OCI-LY1 (cell line): ENCODE measurements at regions not wholly inside any gene's neighbourhood (a gene's known extent, or its start where the extent isn't known, plus 50 kb on each side); places are given as distances from the start of the nearest gene placed in this dataset.

Experiments
- H2AFZ ChIP-seq: fragments of 200-600 bp; sonication (generic), shearing (Covaris generic); 2 replicates; pipeline ENCODE4 v1.6.0; 2014; ENCODE audit warnings: antibody characterized with exemption, mild to moderate bottlenecking, low read length
- H3F3A ChIP-seq: fragments of 200-600 bp; sonication (generic), shearing (Covaris generic); 2 replicates; pipeline ENCODE4 v1.6.0; 2014; ENCODE audit warnings: mild to moderate bottlenecking, antibody characterized with exemption, low read length, moderate library complexity; ENCODE audit not compliant: insufficient read depth
- H3K27ac ChIP-seq: fragments of 200-600 bp; sonication (generic); 2 replicates; pipeline ENCODE4 v1.5.1; 2014; ENCODE audit warnings: low read length, mixed run types, mild to moderate bottlenecking, low read depth; ENCODE audit not compliant: poor library complexity, severe bottlenecking
- H3K27me3 ChIP-seq: fragments of 200-600 bp; sonication (generic); 2 replicates; pipeline ENCODE4 v1.6.0; 2014; ENCODE audit warnings: antibody characterized with exemption, mild to moderate bottlenecking, low read length, moderate library complexity; ENCODE audit not compliant: insufficient read depth
- H3K36me3 ChIP-seq: fragments of 200-600 bp; sonication (generic); 2 replicates; pipeline ENCODE4 v1.6.1; 2014; ENCODE audit warnings: mild to moderate bottlenecking, antibody characterized with exemption, low read length, moderate library complexity, mixed read lengths; ENCODE audit not compliant: insufficient read depth
- H3K4me1 ChIP-seq: fragments of 200-600 bp; sonication (generic); 2 replicates; pipeline ENCODE4 v1.5.1; 2014; ENCODE audit warnings: mild to moderate bottlenecking, low read length, moderate library complexity; ENCODE audit not compliant: insufficient read depth, severe bottlenecking
- H3K4me2 ChIP-seq: fragments of 200-600 bp; sonication (generic), shearing (Covaris generic); 2 replicates; pipeline ENCODE4 v1.6.1; 2014; ENCODE audit warnings: low read length
- H3K4me3 ChIP-seq: fragments of 200-600 bp; sonication (generic); 2 replicates; pipeline ENCODE4 v1.5.1; 2014; ENCODE audit warnings: low read length, low read depth, mild to moderate bottlenecking, mixed read lengths; ENCODE audit not compliant: poor library complexity, severe bottlenecking
- H3K79me2 ChIP-seq: fragments of 200-600 bp; shearing (Covaris generic); 2 replicates; pipeline ENCODE4 v1.6.1; 2016; ENCODE audit warnings: mixed run types, low read length, mixed read lengths; ENCODE audit not compliant: insufficient read depth
- H3K9ac ChIP-seq: fragments of 200-600 bp; sonication (generic), shearing (Covaris generic); 2 replicates; pipeline ENCODE4 v1.6.1; 2014; ENCODE audit warnings: mild to moderate bottlenecking, low read length, mixed read lengths
- H3K9me2 ChIP-seq: fragments of 200-600 bp; sonication (generic), shearing (Covaris generic); 2 replicates; pipeline ENCODE4 v1.6.1; 2014; ENCODE audit warnings: low read depth, mild to moderate bottlenecking, low read length, mixed read lengths
- H3K9me3 ChIP-seq: fragments of 200-600 bp; shearing (Covaris generic); 2 replicates; pipeline ENCODE4 v1.6.1; 2014; ENCODE audit warnings: low read length, mixed read lengths
- H4K20me1 ChIP-seq: fragments of 200-600 bp; sonication (generic), shearing (Covaris generic); 2 replicates; pipeline ENCODE4 v1.6.0; 2016; ENCODE audit warnings: mild to moderate bottlenecking, low read length; ENCODE audit not compliant: insufficient read depth
- CTCF ChIP-seq: fragments of 200-600 bp; sonication (generic), shearing (Covaris generic); IDR thresholded peaks from 2 replicates; pipeline ENCODE4 v1.5.1; 2017; ENCODE audit warnings: mild to moderate bottlenecking, antibody characterized with exemption, low read length, moderate library complexity, mixed read lengths
- EZH2 ChIP-seq: fragments of 200-600 bp; sonication (generic), shearing (Covaris generic); IDR thresholded peaks from 2 replicates; pipeline ENCODE4 v1.8.0; 2017; ENCODE audit warnings: borderline replicate concordance, mixed run types, mild to moderate bottlenecking, antibody characterized with exemption, low read length, moderate library complexity, mixed read lengths

GRCh38 chr1:228646717-228647522, 88.4 kb upstream of the RHOU start:
- Histone ChIP-seq H3K4me3 (peak overlapping the region; percentile 63), H3K27ac (peak overlapping the region; percentile 24), H4K20me1 (no peaks in the 10 kb centered on the region), H3K4me1 (no peaks in the 10 kb centered on the region), H3K9me3 (no peaks in the 10 kb centered on the region), H3K36me3 (peaks cover 7% of the 10 kb centered on the region; the same call in 1 of the 2 replicates), H3K79me2 (no peaks in the 10 kb centered on the region), H3F3A (no peaks in the 10 kb centered on the region), H2AFZ (no peak overlapping the region), H3K9me2 (no peaks in the 10 kb centered on the region), H3K27me3 (no peaks in the 10 kb centered on the region), H3K9ac (peak overlapping the region; percentile 60), H3K4me2 (peak overlapping the region; percentile 72)
- TF ChIP-seq CTCF (no peak), EZH2 (no peak)

GRCh38 chr1:228647523-228648444, 87.5 kb upstream of the RHOU start:
- H3K36me3 ChIP-seq: peaks cover 7% of the 10 kb centered on the region; the same call in 1 of the 2 replicates
- no peaks in the 10 kb centered on the region for H3K9me2 ChIP-seq
- H2AFZ ChIP-seq: no peak overlapping the region
- H3K27me3 ChIP-seq: no peaks in the 10 kb centered on the region
- H4K20me1 ChIP-seq: no peaks in the 10 kb centered on the region
- no peaks in the 10 kb centered on the region for H3F3A ChIP-seq
- no peaks in the 10 kb centered on the region for H3K4me1 ChIP-seq
- H3K79me2 ChIP-seq: no peaks in the 10 kb centered on the region
- no peak overlapping the region for H3K27ac ChIP-seq
- H3K4me2 ChIP-seq: peak overlapping the region; percentile 72
- no peaks in the 10 kb centered on the region for H3K9me3 ChIP-seq
- H3K4me3 ChIP-seq: peak overlapping the region; percentile 63
- TF ChIP-seq CTCF: no peak
- no peak for TF ChIP-seq EZH2
- peak overlapping the region; percentile 60 for H3K9ac ChIP-seq

GRCh38 chr1:228648647-228649383, 86.5 kb upstream of the RHOU start:
- no peak overlapping the region for H3K9ac ChIP-seq
- no peak overlapping the region for H2AFZ ChIP-seq
- peaks cover 7% of the 10 kb centered on the region; the same call in 1 of the 2 replicates for H3K36me3 ChIP-seq
- TF ChIP-seq EZH2 (no peak), CTCF (no peak)
- H4K20me1 ChIP-seq: no peaks in the 10 kb centered on the region
- H3K4me1 ChIP-seq: no peaks in the 10 kb centered on the region
- no peaks in the 10 kb centered on the region for H3K27me3 ChIP-seq
- H3K79me2 ChIP-seq: no peaks in the 10 kb centered on the region
- H3F3A ChIP-seq: no peaks in the 10 kb centered on the region
- no peaks in the 10 kb centered on the region for H3K9me3 ChIP-seq
- no peak overlapping the region for H3K4me2 ChIP-seq
- no peak overlapping the region for H3K27ac ChIP-seq
- no peaks in the 10 kb centered on the region for H3K9me2 ChIP-seq
- H3K4me3 ChIP-seq: no peak overlapping the region
